ENCODE measurements at regions not wholly inside any gene's neighbourhood (a gene's known extent, or its start where the extent isn't known, plus 50 kb on each side); places are given as distances from the start of the nearest gene placed in this dataset.

- TF ChIP-seq POLR2A (IDR thresholded peaks at IDR 0.05; ENCODE audit: low read depth), result no peak
- no peak for TF ChIP-seq CTCF (IDR thresholded peaks at IDR 0.05)
These were observed 59.6 kb upstream of the PRDX6 start for GRCh38 chr1:173417563-173417962.
